GM23248 (cell line): ENCODE measurements at regions not wholly inside any gene's neighbourhood (a gene's known extent, or its start where the extent isn't known, plus 50 kb on each side); places are given as distances from the start of the nearest gene placed in this dataset.

Experiments used
- EZH2 ChIP-seq: fragments of 200-600 bp; sonication (generic); IDR thresholded peaks from 2 replicates; pipeline ENCODE4 v1.6.1; 2018; ENCODE audit warnings: antibody characterized with exemption, mild to moderate bottlenecking; ENCODE audit not compliant: insufficient read depth, poor library complexity, severe bottlenecking
- EZH2phosphoT487 ChIP-seq: fragments of 200-600 bp; sonication (generic); IDR thresholded peaks from 2 replicates; pipeline ENCODE4 v1.6.1; 2018; ENCODE audit warnings: antibody characterized with exemption, moderate library complexity, mild to moderate bottlenecking, low read depth; ENCODE audit not compliant: insufficient read depth

DNA sequence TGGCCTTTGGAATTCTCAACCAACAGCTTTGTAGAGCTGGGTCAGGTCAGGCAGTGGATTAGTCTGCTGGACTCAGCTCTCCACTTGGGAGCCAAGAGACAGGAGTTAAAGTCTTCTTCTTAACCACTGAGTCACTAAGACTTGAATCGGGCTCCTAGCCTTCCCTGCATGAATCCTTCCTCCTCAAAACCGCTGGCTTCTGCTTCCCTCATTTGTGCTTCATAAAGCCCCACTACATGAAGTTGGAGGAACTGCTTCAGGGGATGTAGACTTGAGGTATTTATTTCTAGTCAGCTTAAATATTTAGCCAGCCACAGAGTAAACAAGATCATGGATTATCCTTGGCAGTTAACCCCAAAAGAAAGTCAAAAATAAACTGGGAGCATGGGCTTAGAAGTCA is 536.3 kb upstream of the TNP1 start:
- no peak for TF ChIP-seq EZH2
- TF ChIP-seq EZH2phosphoT487: no peak
